ENCODE measurements at regions not wholly inside any gene's neighbourhood (a gene's known extent, or its start where the extent isn't known, plus 50 kb on each side); places are given as distances from the start of the nearest gene placed in this dataset.

- Mint-ChIP-seq H3K4me3 (no peak overlapping the region), H3K9me3 (no peaks in the 10 kb centered on the region), H3K27me3 (peaks cover 7% of the 10 kb centered on the region), H3K27ac (no peak overlapping the region), H3K36me3 (ENCODE audit: low read depth) (no peaks in the 10 kb centered on the region), H3K4me1 (ENCODE audit: low read depth) (no peaks in the 10 kb centered on the region)
These were observed 80.4 kb upstream of the ARHGAP29 start for GRCh38 chr1:94317790-94318188.

DNA sequence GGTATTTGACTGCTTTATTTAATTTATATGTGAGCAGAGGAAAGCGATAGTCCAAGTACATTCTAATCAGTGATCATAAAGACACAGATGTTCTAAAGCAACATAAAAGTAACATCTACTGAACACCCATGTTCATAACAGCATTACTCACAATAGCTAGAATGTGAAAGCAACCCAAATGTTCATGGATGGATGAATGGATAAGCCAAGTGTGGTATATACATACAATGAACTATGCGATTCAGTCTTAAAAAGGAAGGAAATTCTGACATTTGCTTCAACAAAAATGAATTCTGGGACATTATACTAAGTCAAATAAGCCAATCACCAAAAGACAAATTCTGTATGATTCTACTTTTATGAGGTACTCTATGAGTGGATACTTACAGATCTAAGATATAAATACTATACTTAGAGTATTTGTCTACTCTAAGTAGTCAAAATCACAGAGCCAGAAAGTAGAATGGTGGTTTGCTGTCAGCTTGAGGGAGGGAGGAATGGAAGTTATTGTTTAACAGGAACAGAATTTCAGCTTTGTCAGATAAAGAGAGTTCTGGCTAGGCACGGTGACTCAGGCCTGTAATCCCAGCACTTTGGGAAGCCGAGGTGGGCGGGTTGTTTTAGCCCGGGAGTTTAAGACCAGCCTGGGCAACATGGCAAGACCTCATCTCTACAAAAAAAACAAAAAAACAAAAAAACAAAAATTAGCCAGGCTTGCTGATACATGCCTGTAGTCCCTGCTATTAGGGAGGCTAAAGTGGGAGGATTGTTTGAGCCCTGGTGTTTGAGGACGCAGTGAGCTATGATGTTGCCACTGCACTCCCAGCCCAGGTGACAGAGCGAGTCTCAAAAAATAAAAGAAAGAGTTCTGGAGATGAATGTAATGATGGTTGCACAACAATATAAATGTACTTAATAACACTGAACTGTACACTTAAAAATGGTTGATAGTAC lies 79.7 kb upstream of the ARHGAP29 start:
- H3K4me1 Mint-ChIP-seq (ENCODE audit: low read depth) = no peaks in the 10 kb centered on the region
- peaks cover 7% of the 10 kb centered on the region for H3K27me3 Mint-ChIP-seq
- H3K4me3 Mint-ChIP-seq = no peak overlapping the region
- H3K36me3 Mint-ChIP-seq (ENCODE audit: low read depth) = no peaks in the 10 kb centered on the region
- H3K9me3 Mint-ChIP-seq = no peaks in the 10 kb centered on the region
- no peak overlapping the region for H3K27ac Mint-ChIP-seq

- peaks cover 7% of the 10 kb centered on the region for H3K27me3 Mint-ChIP-seq
- H3K36me3 Mint-ChIP-seq (ENCODE audit: low read depth) = no peaks in the 10 kb centered on the region
- no peaks in the 10 kb centered on the region for H3K9me3 Mint-ChIP-seq
- H3K4me3 Mint-ChIP-seq = no peak overlapping the region
- no peaks in the 10 kb centered on the region for H3K4me1 Mint-ChIP-seq (ENCODE audit: low read depth)
- no peak overlapping the region for H3K27ac Mint-ChIP-seq
These were observed 78.8 kb upstream of the ARHGAP29 start for GRCh38 chr1:94316183-94316582.

GRCh38 chr1:94315552-94316116 lies 78.2 kb upstream of the ARHGAP29 start:
- no peaks in the 10 kb centered on the region for H3K9me3 Mint-ChIP-seq
- no peak overlapping the region for H3K27ac Mint-ChIP-seq
- peaks cover 4% of the 10 kb centered on the region for H3K27me3 Mint-ChIP-seq
- H3K4me1 Mint-ChIP-seq (ENCODE audit: low read depth) = no peaks in the 10 kb centered on the region
- no peaks in the 10 kb centered on the region for H3K36me3 Mint-ChIP-seq (ENCODE audit: low read depth)
- no peak overlapping the region for H3K4me3 Mint-ChIP-seq

GRCh38 chr1:94314222-94314858 lies 77.0 kb upstream of the ARHGAP29 start:
- no peaks in the 10 kb centered on the region for H3K9me3 Mint-ChIP-seq
- H3K27me3 Mint-ChIP-seq = no peaks in the 10 kb centered on the region
- no peaks in the 10 kb centered on the region for H3K4me1 Mint-ChIP-seq (ENCODE audit: low read depth)
- H3K36me3 Mint-ChIP-seq (ENCODE audit: low read depth) = no peaks in the 10 kb centered on the region
- no peak overlapping the region for H3K4me3 Mint-ChIP-seq
- no peak overlapping the region for H3K27ac Mint-ChIP-seq

DNA sequence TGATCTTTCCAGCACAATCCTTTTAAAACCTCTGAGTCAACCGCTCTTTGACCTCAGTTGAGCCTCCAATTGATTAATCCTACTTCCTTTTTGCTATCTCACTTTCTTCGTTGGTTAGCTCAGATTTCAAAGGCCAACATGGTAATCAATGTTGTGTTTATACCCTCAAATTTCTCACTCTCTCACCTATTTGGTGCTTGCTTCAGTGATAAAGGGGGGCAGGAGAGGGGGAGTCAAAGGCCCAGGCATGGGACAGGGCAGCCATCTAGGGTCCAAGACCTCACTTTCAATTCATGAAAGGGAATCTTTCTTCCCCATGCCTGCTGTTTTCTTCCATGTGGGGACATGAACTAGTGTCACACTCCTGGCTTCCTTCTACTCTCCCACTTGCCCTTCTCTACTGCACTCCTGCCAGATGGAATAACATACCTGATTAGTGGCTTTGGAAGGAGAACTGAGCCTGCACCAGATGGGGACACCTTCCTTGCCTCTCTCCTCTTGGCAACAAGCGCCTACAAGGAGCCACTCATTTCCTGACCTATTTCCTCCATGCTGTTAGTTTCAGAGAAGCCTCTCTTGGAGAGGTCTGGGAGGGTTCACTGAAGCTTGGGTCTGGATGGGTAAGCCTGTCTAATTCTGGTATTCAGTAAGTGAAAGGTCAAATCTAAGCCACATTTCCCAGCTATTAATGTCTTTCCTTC lies 73.3 kb upstream of the ARHGAP29 start:
- H3K9me3 Mint-ChIP-seq = no peaks in the 10 kb centered on the region
- H3K4me1 Mint-ChIP-seq (ENCODE audit: low read depth) = no peaks in the 10 kb centered on the region

DNA sequence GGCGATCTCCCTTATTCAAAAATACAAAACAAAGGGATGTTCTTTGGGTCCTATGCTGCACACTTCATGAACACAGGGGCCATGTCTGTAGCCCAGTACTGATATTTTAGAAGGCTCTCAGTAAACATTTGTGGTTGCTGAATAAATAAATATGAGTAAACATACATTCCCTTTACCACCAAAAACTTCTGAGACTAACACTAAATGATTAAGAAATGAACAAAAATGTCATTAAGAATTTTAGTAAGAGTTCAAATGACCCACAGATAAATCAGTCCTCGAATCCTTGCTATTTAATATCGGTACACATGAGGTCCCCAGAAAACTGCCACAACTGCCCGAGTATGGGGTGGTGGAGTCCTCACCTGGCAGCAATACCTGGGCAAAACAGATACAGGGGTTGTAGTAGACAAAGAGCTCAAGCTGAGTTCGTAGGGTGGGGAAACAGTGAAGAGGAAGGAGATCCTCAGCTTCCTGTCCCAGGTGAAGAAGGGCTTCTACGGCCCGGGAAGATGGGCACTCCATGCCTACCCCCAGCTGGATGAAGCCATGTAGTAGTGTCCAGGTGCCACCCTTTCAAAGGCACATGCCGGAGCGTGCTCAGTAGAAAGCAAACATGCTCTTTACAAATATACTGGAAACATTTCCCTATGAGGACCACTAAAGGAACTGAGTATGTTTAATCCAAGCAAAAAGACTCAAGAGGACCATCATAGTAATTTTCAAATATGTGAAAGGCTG lies 72.6 kb upstream of the ARHGAP29 start:
- H3K9me3 Mint-ChIP-seq = no peaks in the 10 kb centered on the region
- H3K27ac Mint-ChIP-seq = no peak overlapping the region
- no peaks in the 10 kb centered on the region for H3K27me3 Mint-ChIP-seq
- H3K4me3 Mint-ChIP-seq = no peak overlapping the region
- H3K4me1 Mint-ChIP-seq (ENCODE audit: low read depth) = no peaks in the 10 kb centered on the region
- no peaks in the 10 kb centered on the region for H3K36me3 Mint-ChIP-seq (ENCODE audit: low read depth)

More for the DNA sequence above, 73.3 kb upstream of the ARHGAP29 start:
- Mint-ChIP-seq H3K27me3 (no peaks in the 10 kb centered on the region), H3K4me3 (no peak overlapping the region), H3K36me3 (ENCODE audit: low read depth) (no peaks in the 10 kb centered on the region), H3K27ac (no peak overlapping the region)

GRCh38 chr1:94309216-94309615 lies 71.8 kb upstream of the ARHGAP29 start:
- no peaks in the 10 kb centered on the region for H3K27me3 Mint-ChIP-seq
- H3K4me1 Mint-ChIP-seq (ENCODE audit: low read depth) = no peaks in the 10 kb centered on the region
- no peaks in the 10 kb centered on the region for H3K36me3 Mint-ChIP-seq (ENCODE audit: low read depth)
- no peak overlapping the region for H3K4me3 Mint-ChIP-seq
- no peak overlapping the region for H3K27ac Mint-ChIP-seq
- H3K9me3 Mint-ChIP-seq = no peaks in the 10 kb centered on the region

- H3K4me1 Mint-ChIP-seq (ENCODE audit: low read depth) = no peaks in the 10 kb centered on the region
- no peak overlapping the region for H3K4me3 Mint-ChIP-seq
- no peak overlapping the region for H3K27ac Mint-ChIP-seq
- no peaks in the 10 kb centered on the region for H3K9me3 Mint-ChIP-seq
- H3K27me3 Mint-ChIP-seq = peaks cover 9% of the 10 kb centered on the region
- no peaks in the 10 kb centered on the region for H3K36me3 Mint-ChIP-seq (ENCODE audit: low read depth)
These were observed 69.1 kb upstream of the ARHGAP29 start for GRCh38 chr1:94306521-94306920.

DNA sequence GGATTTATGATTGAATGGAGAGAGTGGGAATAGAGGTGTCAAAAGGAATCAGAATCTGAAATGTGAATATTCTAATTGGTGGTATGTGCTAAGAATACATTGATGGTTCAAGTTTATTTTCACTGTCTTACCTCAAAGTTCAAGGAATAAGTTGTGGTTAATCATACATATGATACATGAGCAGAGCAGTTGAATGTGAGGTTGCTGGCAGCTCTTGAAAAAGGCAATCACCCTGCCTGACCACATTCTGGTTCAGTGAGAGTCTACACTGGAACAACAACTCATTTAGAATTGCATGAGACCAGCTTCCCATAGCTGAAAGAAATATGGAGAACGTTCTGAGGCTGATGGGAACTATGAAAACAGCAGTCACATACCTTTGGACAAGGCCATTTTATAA lies 68.3 kb upstream of the ARHGAP29 start:
- no peaks in the 10 kb centered on the region for H3K9me3 Mint-ChIP-seq
- H3K4me1 Mint-ChIP-seq (ENCODE audit: low read depth) = no peaks in the 10 kb centered on the region
- H3K4me3 Mint-ChIP-seq = no peak overlapping the region
- H3K27ac Mint-ChIP-seq = no peak overlapping the region
- H3K27me3 Mint-ChIP-seq = peaks cover 9% of the 10 kb centered on the region
- no peaks in the 10 kb centered on the region for H3K36me3 Mint-ChIP-seq (ENCODE audit: low read depth)

DNA sequence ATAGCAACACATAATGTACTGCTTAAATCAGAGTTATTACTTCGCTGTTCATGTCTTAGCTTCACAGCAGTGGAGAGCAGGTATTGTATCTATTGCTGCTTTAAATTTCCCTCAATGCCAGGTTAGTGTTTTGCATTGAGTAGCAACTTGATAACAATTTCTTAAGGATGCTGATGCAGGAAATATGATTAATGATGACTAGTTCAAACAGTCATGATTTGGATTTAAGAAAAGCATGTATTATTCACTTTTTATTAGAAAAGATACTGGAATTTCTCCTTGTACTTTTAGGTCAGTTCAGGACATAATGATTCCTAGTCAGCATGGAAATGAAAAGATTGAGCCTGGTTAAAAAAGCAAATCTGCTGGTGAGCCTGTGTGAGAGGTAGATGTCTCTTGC lies 67.2 kb upstream of the ARHGAP29 start:
- H3K4me1 Mint-ChIP-seq (ENCODE audit: low read depth) = no peaks in the 10 kb centered on the region
- no peak overlapping the region for H3K27ac Mint-ChIP-seq
- H3K36me3 Mint-ChIP-seq (ENCODE audit: low read depth) = no peaks in the 10 kb centered on the region
- no peak overlapping the region for H3K4me3 Mint-ChIP-seq
- H3K27me3 Mint-ChIP-seq = peaks cover 16% of the 10 kb centered on the region
- no peaks in the 10 kb centered on the region for H3K9me3 Mint-ChIP-seq

- Mint-ChIP-seq H3K4me1 (ENCODE audit: low read depth) (no peaks in the 10 kb centered on the region), H3K4me3 (no peak overlapping the region), H3K27ac (no peak overlapping the region), H3K9me3 (no peaks in the 10 kb centered on the region), H3K27me3 (peaks cover 16% of the 10 kb centered on the region), H3K36me3 (ENCODE audit: low read depth) (no peaks in the 10 kb centered on the region)
These were observed 65.6 kb upstream of the ARHGAP29 start for GRCh38 chr1:94303005-94303404.

DNA sequence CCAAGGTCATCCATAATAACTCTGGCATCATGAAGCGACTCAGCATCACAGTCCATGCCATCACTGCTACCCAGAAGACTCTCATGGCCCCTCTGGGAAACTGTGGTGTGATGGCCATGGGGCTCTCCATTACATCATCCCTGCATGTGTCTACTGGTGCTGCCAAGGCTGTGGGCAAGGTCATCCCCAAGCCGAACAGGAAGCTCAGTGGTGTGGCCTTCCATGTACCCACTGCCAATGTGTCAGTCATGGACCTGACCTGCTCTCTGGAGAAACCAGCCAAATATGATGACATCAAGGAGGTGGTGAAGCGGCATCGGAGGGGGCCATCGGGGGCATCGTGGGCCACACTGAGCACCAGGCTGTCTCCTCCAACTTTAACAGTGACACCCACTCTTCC lies 65.1 kb upstream of the ARHGAP29 start:
- no peaks in the 10 kb centered on the region for H3K36me3 Mint-ChIP-seq (ENCODE audit: low read depth)
- H3K4me1 Mint-ChIP-seq (ENCODE audit: low read depth) = no peaks in the 10 kb centered on the region
- no peaks in the 10 kb centered on the region for H3K9me3 Mint-ChIP-seq
- H3K27me3 Mint-ChIP-seq = peaks cover 16% of the 10 kb centered on the region
- no peak overlapping the region for H3K4me3 Mint-ChIP-seq
- no peak overlapping the region for H3K27ac Mint-ChIP-seq

DNA sequence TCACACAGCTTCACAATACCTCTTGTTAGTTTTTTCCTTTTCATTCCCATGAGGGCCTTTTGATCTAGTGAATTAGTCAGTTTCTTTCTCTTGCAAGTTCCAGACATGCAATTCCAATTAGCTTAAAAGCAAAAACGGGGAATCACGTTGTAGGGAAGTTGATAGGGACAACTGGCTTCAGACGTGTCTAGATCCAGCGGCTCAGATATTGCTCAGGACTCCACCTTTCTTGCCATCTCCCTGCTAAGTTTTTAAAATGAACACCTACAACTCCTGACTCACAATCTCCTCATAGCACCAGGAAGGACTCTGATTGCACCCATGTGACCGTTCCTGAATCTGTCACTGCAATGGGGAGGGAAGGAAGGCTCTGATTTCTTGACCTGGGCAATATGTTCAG lies 63.8 kb upstream of the ARHGAP29 start:
- H3K4me1 Mint-ChIP-seq (ENCODE audit: low read depth) = no peaks in the 10 kb centered on the region
- H3K36me3 Mint-ChIP-seq (ENCODE audit: low read depth) = no peaks in the 10 kb centered on the region
- peaks cover 16% of the 10 kb centered on the region for H3K27me3 Mint-ChIP-seq
- no peaks in the 10 kb centered on the region for H3K9me3 Mint-ChIP-seq
- no peak overlapping the region for H3K4me3 Mint-ChIP-seq
- no peak overlapping the region for H3K27ac Mint-ChIP-seq

Measured in stimulated activated naive CD8-positive, alpha-beta T cell treated with anti-CD3 and anti-CD28 coated beads, Interleukin-15, Interleukin-2, amounts not matched to agents 100 ng/mL and 50 ng/mL, for 24 hours (primary cell).